ENCODE measurements at regions not wholly inside any gene's neighbourhood (a gene's known extent, or its start where the extent isn't known, plus 50 kb on each side); places are given as distances from the start of the nearest gene placed in this dataset.

GRCh38 chr10:128874331-128874730 is 592.7 kb upstream of the MGMT start:
- FAIRE-seq, result no peak
- CTCF ChIA-PET (ENCODE audit: low intra/inter-chr PET ratio), result no interaction called here
- H3K4me3 ChIP-seq, result no peak overlapping the region
- no peak for ATAC-seq
- intact Hi-C loops (cut with micrococcal nuclease) (no loop called here), in situ Hi-C loops (cut with MboI) (loop anchor here (25.0 kb wide), 1 partner anchor 612 kb away; no protein-coding TSS in a partner anchor)
- 0% methylated on average over 3 of the region's 3 CpGs for WGBS (ENCODE audit: insufficient coverage, low coverage, missing lambda C conversion rate)
- H4K20me1 ChIP-seq (replicated peaks; ENCODE audit: control insufficient read depth, insufficient read depth, low read length), result no peaks in the 10 kb centered on the region
- no peak overlapping the region for H3K9ac ChIP-seq (ENCODE audit: insufficient read depth in 1 of 2, low read depth in 2 of 2, low read length in 2 of 2)
- no peak for DNase-seq (ENCODE audit: extremely low read depth in 1 of 4, low spot score in 3 of 4)
- BruUV-seq (replicated peaks), result no TSS peak
- no peaks in the 10 kb centered on the region for H3K9me3 ChIP-seq (replicated peaks; ENCODE audit: control insufficient read depth, insufficient read depth, low read depth, low read length)
- no peak overlapping the region for H2AFZ ChIP-seq (ENCODE audit: low read depth, low read length)
- no peaks in the 10 kb centered on the region for H3K36me3 ChIP-seq (ENCODE audit: control insufficient read depth, insufficient read depth, low read length)
- H3K9me1 ChIP-seq (ENCODE audit: control insufficient read depth, insufficient read depth, low read length), result no peaks in the 10 kb centered on the region
- no peaks in the 10 kb centered on the region for H3K79me2 ChIP-seq (ENCODE audit: control insufficient read depth, insufficient read depth, low read length)
- no peak overlapping the region for H3K4me2 ChIP-seq (ENCODE audit: insufficient read depth, low read length)
- H3K4me1 ChIP-seq (replicated peaks in 1 of 2; ENCODE audit: control insufficient read depth in 2 of 2, insufficient read depth in 2 of 2, low read length in 2 of 2), result no peaks in the 10 kb centered on the region
- peaks cover 0 to 13% of the 10 kb centered on the region in 2 experiments; a peak in 2 of 5 replicates for H3K27me3 ChIP-seq (ENCODE audit: control insufficient read depth in 2 of 2, insufficient read depth in 2 of 2, low read length in 2 of 2)
- POLR2A ChIA-PET, result no interaction called here
- no peak overlapping the region for H3K27ac ChIP-seq (ENCODE audit: extremely low read depth, low read depth, low read length)
- TF ChIP-seq ZNF318 (IDR thresholded peaks at IDR 0.05; ENCODE audit: borderline replicate concordance in 1 of 2, low read depth in 1 of 2), result no peak
- no peak for TF ChIP-seq MEF2A (IDR thresholded peaks at IDR 0.05; ENCODE audit: control insufficient read depth, low read depth, low read length)
- no peak for TF ChIP-seq SMAD4 (CRISPR knock-in tag; conservative IDR thresholded peaks at IDR 0.05)
- no peak for TF ChIP-seq SETDB1 (IDR thresholded peaks at IDR 0.05; ENCODE audit: low read length)
- no peak for TF ChIP-seq LCOR (CRISPR knock-in tag; IDR thresholded peaks at IDR 0.05)
- no peak for TF ChIP-seq CLOCK (CRISPR knock-in tag; IDR thresholded peaks at IDR 0.05; ENCODE audit: borderline replicate concordance)
- TF ChIP-seq PREB (CRISPR knock-in tag; IDR thresholded peaks at IDR 0.05), result no peak
- TF ChIP-seq RFX1 (IDR thresholded peaks at IDR 0.05), result no peak
- TF ChIP-seq NFIC (IDR thresholded peaks at IDR 0.05), result no peak
- no peak for TF ChIP-seq CBX1 (IDR thresholded peaks at IDR 0.05; ENCODE audit: low read depth)
- TF ChIP-seq ZNF184 (CRISPR knock-in tag; IDR thresholded peaks at IDR 0.05), result no peak
- TF ChIP-seq ZC3H4 (CRISPR knock-in tag; IDR thresholded peaks at IDR 0.05; ENCODE audit: borderline replicate concordance), result no peak

Data from K562 (cell line).